Loucy (cell line): ENCODE measurements at regions not wholly inside any gene's neighbourhood (a gene's known extent, or its start where the extent isn't known, plus 50 kb on each side); places are given as distances from the start of the nearest gene placed in this dataset.

ENCODE experiments used
- H2AFZ ChIP-seq: fragments of 200-600 bp; sonication (generic); 2 replicates; pipeline ENCODE4 v1.6.0; 2016; ENCODE audit warnings: antibody characterized with exemption, mild to moderate bottlenecking, low read length, moderate library complexity
- H3F3A ChIP-seq: fragments of 200-600 bp; 2 replicates; pipeline ENCODE4 v1.6.0; 2016; ENCODE audit warnings: antibody characterized with exemption, low read depth, mild to moderate bottlenecking
- H3K27me3 ChIP-seq: fragments of 200-600 bp; sonication (generic); 2 replicates; pipeline ENCODE4 v1.6.1; 2014; ENCODE audit warnings: low read length, mild to moderate bottlenecking; ENCODE audit not compliant: insufficient read depth, poor library complexity, severe bottlenecking
- H3K36me3 ChIP-seq: fragments of 200-600 bp; sonication (generic); 2 replicates; pipeline ENCODE4 v1.6.1; 2016; ENCODE audit warnings: low read length; ENCODE audit not compliant: insufficient read depth
- H3K4me1 ChIP-seq: fragments of 200-600 bp; sonication (generic); 2 replicates; pipeline ENCODE4 v1.5.1; 2014; ENCODE audit warnings: low read length, mild to moderate bottlenecking; ENCODE audit not compliant: insufficient read depth, poor library complexity, severe bottlenecking
- H3K4me2 ChIP-seq: fragments of 200-600 bp; sonication (generic); 2 replicates; pipeline ENCODE4 v1.6.0; 2014; ENCODE audit warnings: antibody characterized with exemption, low read length, low read depth, mild to moderate bottlenecking; ENCODE audit not compliant: poor library complexity, severe bottlenecking
- H3K4me3 ChIP-seq: fragments of 200-600 bp; sonication (generic); 2 replicates; pipeline ENCODE4 v1.5.1; 2014; ENCODE audit warnings: low read length, mild to moderate bottlenecking, mixed read lengths; ENCODE audit not compliant: poor library complexity, severe bottlenecking
- H3K79me2 ChIP-seq: fragments of 200-600 bp; sonication (generic); 2 replicates; pipeline ENCODE4 v1.6.1; 2014; ENCODE audit warnings: low read length; ENCODE audit not compliant: insufficient read depth
- H3K9ac ChIP-seq: fragments of 200-600 bp; sonication (generic); 2 replicates; pipeline ENCODE4 v1.6.0; 2014; ENCODE audit warnings: mild to moderate bottlenecking, low read depth, low read length, moderate library complexity; ENCODE audit not compliant: poor library complexity, severe bottlenecking
- H3K9me2 ChIP-seq: fragments of 200-600 bp; sonication (generic); replicated peaks from 2 replicates; pipeline ENCODE4 v1.6.1; 2016; ENCODE audit warnings: low read depth, low read length, mixed read lengths
- H3K9me3 ChIP-seq: fragments of 200-600 bp; sonication (generic); 2 replicates; pipeline ENCODE4 v1.6.1; 2014; ENCODE audit warnings: mild to moderate bottlenecking, antibody characterized with exemption, low read length, low read depth; ENCODE audit not compliant: insufficient read depth
- H4K20me1 ChIP-seq: fragments of 200-600 bp; sonication (generic); 2 replicates; pipeline ENCODE4 v1.6.0; 2014; ENCODE audit warnings: antibody characterized with exemption, low read length, mild to moderate bottlenecking; ENCODE audit not compliant: insufficient read depth, poor library complexity, severe bottlenecking
- CTCF ChIP-seq: fragments of 200-600 bp; sonication (generic); conservative IDR thresholded peaks from 2 replicates; pipeline ENCODE4 v1.5.1; 2014; ENCODE audit warnings: mild to moderate bottlenecking, antibody characterized with exemption, low read length
- EZH2phosphoT487 ChIP-seq: fragments of 200-600 bp; IDR thresholded peaks from 2 replicates; pipeline ENCODE4 v1.6.1; 2018; ENCODE audit warnings: antibody characterized with exemption, mild to moderate bottlenecking, moderate library complexity, borderline replicate concordance

GRCh38 chr9:1962588-1963106, 52.5 kb upstream of the SMARCA2 start:
- Histone ChIP-seq H3K4me3 (no peak overlapping the region), H2AFZ (no peak overlapping the region), H3K79me2 (no peaks in the 10 kb centered on the region), H3K9me2 (no peaks in the 10 kb centered on the region), H3K4me2 (no peak overlapping the region), H4K20me1 (no peaks in the 10 kb centered on the region), H3K9me3 (no peaks in the 10 kb centered on the region), H3K4me1 (no peaks in the 10 kb centered on the region), H3K9ac (no peak overlapping the region), H3F3A (no peaks in the 10 kb centered on the region), H3K36me3 (no peaks in the 10 kb centered on the region), H3K27me3 (no peaks in the 10 kb centered on the region)
- TF ChIP-seq EZH2phosphoT487 (no peak), CTCF (no peak)

GRCh38 chr9:1964093-1964492, 51.1 kb upstream of the SMARCA2 start:
- H3K36me3 ChIP-seq = no peaks in the 10 kb centered on the region
- H3K9ac ChIP-seq = no peak overlapping the region
- no peaks in the 10 kb centered on the region for H3K9me3 ChIP-seq
- no peak overlapping the region for H2AFZ ChIP-seq
- H3K4me2 ChIP-seq = no peak overlapping the region
- no peaks in the 10 kb centered on the region for H3K79me2 ChIP-seq
- H3K4me1 ChIP-seq = no peaks in the 10 kb centered on the region
- H3K27me3 ChIP-seq = no peaks in the 10 kb centered on the region
- H3K4me3 ChIP-seq = no peak overlapping the region
- H4K20me1 ChIP-seq = no peaks in the 10 kb centered on the region
- TF ChIP-seq EZH2phosphoT487 (no peak), CTCF (no peak)
- no peaks in the 10 kb centered on the region for H3K9me2 ChIP-seq
- H3F3A ChIP-seq = no peaks in the 10 kb centered on the region
